ENCODE measurements at regions not wholly inside any gene's neighbourhood (a gene's known extent, or its start where the extent isn't known, plus 50 kb on each side); places are given as distances from the start of the nearest gene placed in this dataset.
A peak's percentile ranks its signal among the peaks of the same experiment; 100 is the strongest.

DNA sequence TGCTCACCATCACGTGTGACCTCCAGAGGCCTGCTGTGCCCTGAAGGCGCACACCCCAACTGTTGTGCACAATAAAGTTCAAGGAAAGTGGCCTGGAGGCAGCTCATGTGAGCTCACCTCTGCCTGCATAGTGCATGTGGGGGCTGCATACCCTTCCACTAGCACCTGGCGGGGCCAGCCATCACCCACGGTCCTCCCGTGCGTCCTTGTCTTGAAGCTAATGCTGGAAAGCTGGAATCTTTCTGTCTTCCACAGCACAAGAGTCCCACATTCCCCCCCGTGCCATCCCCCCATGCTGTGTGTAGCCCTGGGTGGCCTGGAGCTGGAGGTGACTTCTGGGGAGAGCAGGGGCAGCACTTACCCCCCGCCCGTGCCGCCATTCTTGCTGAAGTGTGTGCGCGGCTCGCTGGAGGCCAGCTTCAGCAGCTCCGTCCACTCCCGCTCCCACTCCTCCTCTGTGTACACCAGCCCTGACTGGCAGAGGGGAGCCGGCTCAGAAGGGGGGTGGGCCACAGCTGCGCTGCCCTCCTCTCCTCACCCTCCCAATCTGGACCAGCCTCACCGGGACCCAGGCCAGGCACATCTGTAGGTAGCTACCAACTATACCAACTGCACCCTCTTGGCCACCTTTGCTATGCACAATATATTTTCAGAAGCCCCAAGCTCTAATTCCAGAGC is 199.5 kb downstream of the KLF13 start:
- H3K36me3 ChIP-seq (ENCODE audit: insufficient read depth, low read length), result no peaks in the 10 kb centered on the region
- no peak overlapping the region for H3K4me3 ChIP-seq (ENCODE audit: low read length)
- no peaks in the 10 kb centered on the region for H3K9me3 ChIP-seq (ENCODE audit: low read length)
- H3K4me1 ChIP-seq (ENCODE audit: insufficient read depth, low read length), result peaks cover 8% of the 10 kb centered on the region
- no peak overlapping the region for H2AFZ ChIP-seq (ENCODE audit: low read depth, low read length)
- no peaks in the 10 kb centered on the region for H3K27me3 ChIP-seq (ENCODE audit: insufficient read depth, low read length)

DNA sequence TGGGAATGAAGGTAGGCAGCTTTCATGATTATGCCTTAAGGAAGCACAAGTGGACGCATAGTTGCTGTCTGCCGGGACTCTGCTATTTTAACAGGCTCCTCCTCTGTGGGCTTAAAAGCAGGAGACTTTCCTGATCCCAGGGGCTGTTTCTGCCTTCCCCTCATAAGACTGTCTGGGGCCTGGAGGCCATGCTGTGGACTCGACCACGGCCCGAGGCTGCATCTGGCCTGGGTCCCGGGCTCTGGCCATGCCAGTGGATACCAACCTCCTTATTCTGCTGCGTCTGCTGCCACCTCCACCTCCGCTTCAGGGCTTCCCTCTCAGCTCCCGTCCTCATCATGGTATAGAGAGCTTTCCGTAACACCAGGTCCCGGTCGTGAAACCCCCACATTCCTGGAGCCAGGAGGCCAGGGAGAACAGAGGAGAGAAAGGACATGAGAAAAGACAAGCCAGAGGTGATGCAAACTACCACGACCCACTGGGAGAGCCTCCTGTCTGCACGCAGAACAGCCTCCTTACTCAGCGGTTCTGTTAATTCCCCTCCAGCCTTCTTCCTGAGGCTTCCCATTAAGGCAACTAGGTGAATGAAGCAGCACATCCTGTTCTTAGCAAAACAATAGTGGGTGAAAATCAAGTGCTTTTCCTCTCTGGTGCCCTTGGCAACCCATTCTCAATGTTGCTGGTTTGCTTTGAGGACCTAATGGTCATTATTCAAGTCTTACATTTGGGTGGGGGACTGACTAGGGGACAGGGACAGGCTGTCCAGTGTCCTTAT is 200.5 kb downstream of the KLF13 start:
- Histone ChIP-seq H3K4me1 (ENCODE audit: insufficient read depth, low read length) (peaks cover 8% of the 10 kb centered on the region), H3K4me3 (ENCODE audit: low read length) (no peak overlapping the region), H3K36me3 (ENCODE audit: insufficient read depth, low read length) (no peaks in the 10 kb centered on the region), H3K27me3 (ENCODE audit: insufficient read depth, low read length) (no peaks in the 10 kb centered on the region), H2AFZ (ENCODE audit: low read depth, low read length) (no peak overlapping the region), H3K9me3 (ENCODE audit: low read length) (no peaks in the 10 kb centered on the region)

DNA sequence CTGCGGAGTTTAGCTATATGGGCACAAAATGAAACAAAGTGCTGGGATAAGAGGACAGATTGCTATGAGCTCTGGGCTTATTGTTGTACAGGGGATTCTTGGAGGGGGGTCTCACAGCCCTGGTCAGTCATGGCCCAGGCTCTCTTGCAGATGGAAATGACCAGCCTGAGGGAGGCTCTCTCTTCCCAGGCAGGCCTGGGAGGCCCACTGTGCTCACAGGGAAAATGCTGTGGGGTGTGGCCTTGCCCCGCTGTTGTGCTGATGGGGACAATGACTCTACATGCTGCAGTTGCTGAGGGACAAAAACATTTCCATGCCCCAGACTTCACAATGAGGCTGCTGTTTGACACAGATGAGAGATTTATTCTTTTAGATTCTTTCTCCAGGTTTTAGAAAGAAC is 202.2 kb downstream of the KLF13 start:
- H3K4me3 ChIP-seq (ENCODE audit: low read length), result no peak overlapping the region
- H3K4me1 ChIP-seq (ENCODE audit: insufficient read depth, low read length), result peaks cover 8% of the 10 kb centered on the region
- no peaks in the 10 kb centered on the region for H3K36me3 ChIP-seq (ENCODE audit: insufficient read depth, low read length)
- H2AFZ ChIP-seq (ENCODE audit: low read depth, low read length), result peak overlapping the region; percentile 10
- no peaks in the 10 kb centered on the region for H3K9me3 ChIP-seq (ENCODE audit: low read length)
- no peaks in the 10 kb centered on the region for H3K27me3 ChIP-seq (ENCODE audit: insufficient read depth, low read length)

DNA sequence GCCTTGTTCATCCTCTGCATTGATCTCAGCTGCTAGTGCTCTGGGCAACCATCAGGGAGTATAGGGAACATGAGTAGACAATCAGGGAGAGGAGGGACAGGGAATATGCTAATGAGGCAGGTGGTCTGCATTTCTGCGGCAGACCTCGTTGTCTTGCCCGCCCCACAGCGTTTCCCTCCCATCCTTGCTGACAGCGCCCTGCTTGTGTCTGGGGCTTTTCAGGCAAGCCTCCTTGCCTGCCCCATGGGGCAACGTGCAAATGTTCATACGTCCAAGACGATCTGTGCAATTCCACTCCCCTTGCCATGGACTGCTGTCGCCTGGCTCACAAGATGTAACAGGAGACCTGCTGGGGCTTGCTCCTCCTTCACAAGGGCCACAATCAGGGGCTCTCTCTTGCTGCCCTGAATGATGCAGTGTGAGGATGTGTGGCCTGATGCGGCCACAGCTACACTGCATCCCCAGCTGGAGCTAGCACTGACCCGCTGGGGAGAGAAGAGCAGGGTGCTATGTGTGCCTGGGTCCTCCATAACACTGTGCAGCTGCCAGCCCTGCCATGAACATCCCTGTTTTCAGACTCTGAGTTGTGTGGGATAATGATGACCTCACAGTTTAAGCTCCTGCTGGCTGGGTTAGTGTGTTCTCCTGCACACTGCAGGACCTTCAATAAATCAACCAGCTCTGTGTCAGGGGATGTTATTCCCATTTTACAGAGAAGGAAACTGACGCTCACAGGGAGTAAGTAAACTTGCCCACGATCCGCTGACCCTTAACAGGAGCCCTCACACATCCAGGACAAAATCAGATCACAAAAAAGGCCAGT is 211.3 kb downstream of the KLF13 start:
- no peaks in the 10 kb centered on the region for H3K4me1 ChIP-seq (ENCODE audit: insufficient read depth, low read length)
- no peak overlapping the region for H3K4me3 ChIP-seq (ENCODE audit: low read length)
- H2AFZ ChIP-seq (ENCODE audit: low read depth, low read length), result no peak overlapping the region
- no peaks in the 10 kb centered on the region for H3K9me3 ChIP-seq (ENCODE audit: low read length)
- H3K36me3 ChIP-seq (ENCODE audit: insufficient read depth, low read length), result no peaks in the 10 kb centered on the region
- no peaks in the 10 kb centered on the region for H3K27me3 ChIP-seq (ENCODE audit: insufficient read depth, low read length)

DNA sequence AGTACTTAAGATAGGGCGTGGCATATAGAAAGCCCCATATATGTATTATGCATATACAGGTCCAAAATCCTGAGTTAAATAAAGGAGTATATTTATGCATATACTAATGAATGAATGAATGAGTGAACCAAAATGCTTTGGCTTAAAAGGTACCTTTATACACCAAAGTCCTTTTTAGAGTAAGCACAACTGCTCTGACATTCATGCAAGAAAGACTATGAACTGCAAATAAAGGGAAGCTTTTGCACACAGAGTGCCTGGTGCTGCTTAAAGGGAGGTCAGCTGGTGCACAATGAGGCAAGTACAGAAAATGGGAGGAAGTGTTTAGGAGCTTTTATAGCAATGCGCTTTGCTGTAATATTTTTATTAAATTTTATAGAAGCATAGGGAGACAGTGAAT is 214.0 kb downstream of the KLF13 start:
- no peaks in the 10 kb centered on the region for H3K9me3 ChIP-seq (ENCODE audit: low read length)
- H3K27me3 ChIP-seq (ENCODE audit: insufficient read depth, low read length), result no peaks in the 10 kb centered on the region
- H3K36me3 ChIP-seq (ENCODE audit: insufficient read depth, low read length), result no peaks in the 10 kb centered on the region
- no peak overlapping the region for H3K4me3 ChIP-seq (ENCODE audit: low read length)
- H2AFZ ChIP-seq (ENCODE audit: low read depth, low read length), result no peak overlapping the region
- H3K4me1 ChIP-seq (ENCODE audit: insufficient read depth, low read length), result no peaks in the 10 kb centered on the region

DNA sequence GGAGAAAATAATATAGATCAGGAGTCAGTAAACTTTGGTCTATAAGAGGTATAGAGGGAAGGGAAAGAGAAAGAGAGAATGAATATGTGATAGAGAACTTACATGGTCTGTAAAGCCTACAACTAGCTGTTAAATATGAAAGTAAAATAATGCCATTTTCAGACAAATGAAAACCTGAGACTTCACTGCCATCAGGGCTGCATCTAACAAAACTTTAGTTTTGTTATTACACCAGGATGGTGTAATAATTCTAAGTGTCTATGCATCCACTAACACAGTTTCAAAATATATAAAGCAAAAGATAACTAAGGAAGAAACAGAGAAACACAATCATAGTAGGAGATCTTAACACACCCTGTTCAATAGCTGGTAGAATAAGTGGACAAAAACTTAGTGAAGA is 217.7 kb downstream of the KLF13 start:
- no peaks in the 10 kb centered on the region for H3K36me3 ChIP-seq (ENCODE audit: insufficient read depth, low read length)
- no peak overlapping the region for H3K4me3 ChIP-seq (ENCODE audit: low read length)
- H2AFZ ChIP-seq (ENCODE audit: low read depth, low read length), result no peak overlapping the region
- H3K4me1 ChIP-seq (ENCODE audit: insufficient read depth, low read length), result no peaks in the 10 kb centered on the region
- H3K9me3 ChIP-seq (ENCODE audit: low read length), result no peaks in the 10 kb centered on the region
- H3K27me3 ChIP-seq (ENCODE audit: insufficient read depth, low read length), result peaks cover 2% of the 10 kb centered on the region

DNA sequence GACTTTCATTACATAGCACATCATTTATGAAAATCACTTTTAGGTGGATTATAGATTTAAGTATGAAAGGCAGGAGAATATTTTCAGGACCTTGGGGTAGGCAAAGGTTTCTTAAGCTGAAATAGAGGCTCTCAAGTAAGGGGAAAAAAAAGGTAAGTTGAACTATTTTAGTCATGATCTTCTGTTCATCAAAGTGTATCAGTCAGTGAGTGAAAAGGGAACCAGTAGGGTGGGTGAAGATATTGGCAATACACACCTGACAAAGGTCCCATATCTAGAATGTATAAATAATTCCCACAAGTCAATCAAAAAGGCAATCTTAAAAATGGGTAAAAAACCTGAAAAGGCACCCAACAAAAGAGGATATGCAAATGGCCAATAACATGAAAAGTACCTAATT is 218.6 kb downstream of the KLF13 start:
- H3K9me3 ChIP-seq (ENCODE audit: low read length), result no peaks in the 10 kb centered on the region
- H3K4me3 ChIP-seq (ENCODE audit: low read length), result no peak overlapping the region
- H3K4me1 ChIP-seq (ENCODE audit: insufficient read depth, low read length), result no peaks in the 10 kb centered on the region
- H3K27me3 ChIP-seq (ENCODE audit: insufficient read depth, low read length), result peaks cover 4% of the 10 kb centered on the region
- H3K36me3 ChIP-seq (ENCODE audit: insufficient read depth, low read length), result no peaks in the 10 kb centered on the region
- H2AFZ ChIP-seq (ENCODE audit: low read depth, low read length), result no peak overlapping the region

DNA sequence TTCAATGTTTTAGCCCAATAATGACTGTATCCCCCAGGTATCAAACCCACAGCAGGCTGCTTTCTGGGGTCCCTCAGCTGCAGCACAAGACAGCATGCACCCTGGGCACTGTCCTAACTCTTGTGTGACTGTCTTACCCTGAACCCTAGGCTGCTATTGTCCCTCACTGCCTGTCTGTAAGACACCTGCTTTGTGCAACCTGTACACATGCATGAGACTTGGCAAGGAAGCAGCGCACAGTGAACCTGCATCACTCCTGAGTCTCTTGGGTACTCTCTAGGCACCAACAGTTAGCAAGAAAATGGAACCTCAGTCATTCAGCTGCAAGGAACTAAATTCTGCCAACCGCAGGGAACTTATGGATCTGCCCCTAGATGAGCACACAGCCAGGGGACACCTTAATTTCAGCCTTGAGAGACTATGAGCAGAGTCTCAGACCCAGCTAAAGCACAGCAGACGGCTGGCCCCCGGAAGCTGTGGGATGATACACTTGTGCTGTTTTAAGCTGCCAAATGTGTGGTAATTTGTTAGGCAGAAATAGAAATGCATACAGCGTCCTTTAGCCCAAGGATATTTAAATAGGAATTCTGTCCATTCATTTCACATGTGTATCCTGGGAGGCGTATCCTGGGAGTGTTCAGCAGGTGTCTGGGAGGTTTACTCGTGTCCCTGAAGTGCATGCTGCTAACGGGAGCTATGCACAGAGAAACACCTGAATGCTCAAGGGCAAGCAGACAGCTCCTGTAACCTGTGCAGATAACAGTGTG is 223.8 kb downstream of the KLF13 start:
- H3K9me3 ChIP-seq (ENCODE audit: low read length), result no peaks in the 10 kb centered on the region
- H3K4me3 ChIP-seq (ENCODE audit: low read length), result no peak overlapping the region
- H3K27me3 ChIP-seq (ENCODE audit: insufficient read depth, low read length), result peaks cover 11% of the 10 kb centered on the region

DNA sequence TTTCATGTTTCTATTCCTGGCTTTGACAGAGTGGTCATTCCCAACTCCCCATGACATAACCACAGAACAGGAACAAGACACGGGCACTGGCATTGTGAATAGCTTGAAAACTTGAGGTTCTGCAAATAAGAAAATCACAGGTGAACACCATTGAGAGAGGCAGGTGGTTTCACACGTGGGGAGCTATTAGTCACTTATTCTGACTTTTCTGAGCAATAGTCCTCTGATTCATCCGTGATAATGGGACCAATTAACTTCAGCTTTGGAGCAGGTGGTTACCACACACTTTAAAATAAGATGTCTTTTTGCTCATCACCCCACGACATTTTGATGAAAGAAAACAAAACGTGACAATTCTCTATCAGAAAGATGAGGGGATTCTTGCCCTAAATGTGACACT is 224.7 kb downstream of the KLF13 start:
- Histone ChIP-seq H3K4me3 (ENCODE audit: low read length) (no peak overlapping the region), H3K4me1 (ENCODE audit: insufficient read depth, low read length) (no peaks in the 10 kb centered on the region), H3K36me3 (ENCODE audit: insufficient read depth, low read length) (no peaks in the 10 kb centered on the region), H2AFZ (ENCODE audit: low read depth, low read length) (no peak overlapping the region), H3K27me3 (ENCODE audit: insufficient read depth, low read length) (peaks cover 11% of the 10 kb centered on the region), H3K9me3 (ENCODE audit: low read length) (no peaks in the 10 kb centered on the region)

More for the DNA sequence above, 223.8 kb downstream of the KLF13 start:
- Histone ChIP-seq H3K4me1 (ENCODE audit: insufficient read depth, low read length) (no peaks in the 10 kb centered on the region), H3K36me3 (ENCODE audit: insufficient read depth, low read length) (no peaks in the 10 kb centered on the region), H2AFZ (ENCODE audit: low read depth, low read length) (no peak overlapping the region)

DNA sequence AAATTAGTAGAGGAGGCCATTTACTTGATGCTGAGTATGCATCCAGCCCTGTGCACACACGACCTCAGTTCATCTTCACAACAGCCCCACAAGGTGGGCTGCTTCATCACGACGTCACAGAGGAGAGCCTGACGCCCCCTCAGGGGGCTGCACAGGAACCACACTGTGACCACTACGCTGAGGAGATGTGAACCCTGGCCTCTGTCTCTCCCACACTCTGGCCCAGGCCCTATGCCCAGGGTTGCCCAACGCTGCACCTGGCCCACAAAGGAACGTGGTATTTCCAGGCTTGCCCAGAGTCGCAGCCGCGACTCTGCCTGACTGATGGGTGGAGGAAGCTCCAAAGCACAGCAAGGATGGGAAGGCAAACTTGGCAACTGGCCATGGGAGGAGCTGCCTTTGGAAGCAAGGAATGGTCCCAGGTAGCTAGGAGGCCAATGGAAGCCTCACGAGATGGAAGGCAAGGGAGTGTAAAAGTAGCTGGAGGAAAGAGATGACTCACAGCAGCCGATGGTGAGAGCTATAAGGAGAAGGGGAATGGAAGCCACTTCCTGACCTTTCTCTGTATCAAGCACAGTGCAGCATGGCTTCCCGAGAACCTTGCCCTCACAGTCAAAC is 226.0 kb downstream of the KLF13 start:
- Histone ChIP-seq H3K4me3 (ENCODE audit: low read length) (no peak overlapping the region), H3K27me3 (ENCODE audit: insufficient read depth, low read length) (peaks cover 9% of the 10 kb centered on the region), H3K36me3 (ENCODE audit: insufficient read depth, low read length) (no peaks in the 10 kb centered on the region)

DNA sequence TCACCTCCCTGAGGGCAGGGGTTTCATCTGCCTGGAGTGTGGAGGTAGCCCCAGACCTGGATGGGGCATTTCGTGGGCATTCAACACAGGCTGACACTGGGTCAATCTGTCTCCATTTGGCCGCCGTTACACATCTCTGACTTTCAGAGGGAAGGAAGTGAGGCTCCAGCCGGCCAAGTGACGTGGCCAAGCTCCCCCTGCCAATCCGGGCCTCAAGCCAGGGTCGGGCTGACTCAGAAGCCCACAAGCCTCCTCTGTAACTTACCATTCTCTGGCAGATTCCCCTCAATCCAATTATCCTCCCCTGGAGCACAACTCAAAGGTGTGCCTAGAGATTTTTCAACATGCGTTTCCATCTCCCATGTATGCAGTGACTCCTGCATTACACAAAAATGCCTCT is 227.6 kb downstream of the KLF13 start:
- Histone ChIP-seq H3K36me3 (ENCODE audit: insufficient read depth, low read length) (no peaks in the 10 kb centered on the region), H3K9me3 (ENCODE audit: low read length) (no peaks in the 10 kb centered on the region), H3K27me3 (ENCODE audit: insufficient read depth, low read length) (peaks cover 9% of the 10 kb centered on the region), H3K4me3 (ENCODE audit: low read length) (no peak overlapping the region), H2AFZ (ENCODE audit: low read depth, low read length) (no peak overlapping the region), H3K4me1 (ENCODE audit: insufficient read depth, low read length) (no peaks in the 10 kb centered on the region)

More for the DNA sequence above, 226.0 kb downstream of the KLF13 start:
- no peaks in the 10 kb centered on the region for H3K4me1 ChIP-seq (ENCODE audit: insufficient read depth, low read length)
- H2AFZ ChIP-seq (ENCODE audit: low read depth, low read length), result no peak overlapping the region
- H3K9me3 ChIP-seq (ENCODE audit: low read length), result no peaks in the 10 kb centered on the region

DNA sequence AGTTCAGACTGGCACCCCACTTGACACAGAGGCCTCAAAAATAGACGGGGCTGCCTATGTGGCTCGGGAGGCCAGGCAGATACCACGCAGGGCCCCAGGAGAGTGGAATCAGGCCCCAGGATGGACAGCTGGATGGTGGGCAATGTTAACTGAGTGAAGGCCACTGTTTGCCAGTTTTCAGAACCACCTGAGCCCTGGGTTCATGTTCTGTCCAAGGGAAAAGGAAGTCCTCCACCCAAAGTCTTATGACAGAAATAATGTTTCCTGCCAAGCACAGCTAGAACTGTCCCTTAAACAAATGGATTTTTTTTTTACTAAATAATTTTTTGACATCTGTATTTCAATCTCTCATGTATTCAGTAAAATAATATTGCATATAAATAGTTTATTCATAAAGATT is 228.4 kb downstream of the KLF13 start:
- peaks cover 9% of the 10 kb centered on the region for H3K27me3 ChIP-seq (ENCODE audit: insufficient read depth, low read length)
- H3K4me3 ChIP-seq (ENCODE audit: low read length), result no peak overlapping the region
- no peaks in the 10 kb centered on the region for H3K9me3 ChIP-seq (ENCODE audit: low read length)
- H3K4me1 ChIP-seq (ENCODE audit: insufficient read depth, low read length), result no peaks in the 10 kb centered on the region
- no peak overlapping the region for H2AFZ ChIP-seq (ENCODE audit: low read depth, low read length)
- H3K36me3 ChIP-seq (ENCODE audit: insufficient read depth, low read length), result no peaks in the 10 kb centered on the region
